ENCODE measurements at regions not wholly inside any gene's neighbourhood (a gene's known extent, or its start where the extent isn't known, plus 50 kb on each side); places are given as distances from the start of the nearest gene placed in this dataset.

- TF ChIP-seq CTCF (IDR thresholded peaks at IDR 0.05) (peak; percentile 20), EZH2 (IDR thresholded peaks at IDR 0.05) (no peak)
These were observed 130.2 kb upstream of the KIT start for GRCh38 chr4:54527532-54527931.

Measured in neural progenitor cell (in vitro differentiated cells).